Urinary bladder (tissue), 3 donors: ENCODE measurements at regions not wholly inside any gene's neighbourhood (a gene's known extent, or its start where the extent isn't known, plus 50 kb on each side); places are given as distances from the start of the nearest gene placed in this dataset.
"Not testable (repeated sequence)": the region's sequence is repeated elsewhere in the genome, so short reads cannot be mapped to it uniquely, and the experiment has no call there.

ENCODE experiments used
- DNase-seq: peaks from one replicate; pipeline ENCODE4 v3.0.0-alpha.2; 2015; ENCODE audit errors: extremely low spot score
- H3K27ac ChIP-seq: one replicate; pipeline ENCODE4 v1.5.1; 2013; ENCODE audit warnings: low read depth, mild to moderate bottlenecking, moderate library complexity
- H3K36me3 ChIP-seq: one replicate; pipeline ENCODE4 v1.6.1; 2013; ENCODE audit warnings: mild to moderate bottlenecking, moderate library complexity; ENCODE audit not compliant: insufficient read depth
- H3K4me1 ChIP-seq: one replicate; pipeline ENCODE4 v1.6.1; 2013; ENCODE audit warnings: mild to moderate bottlenecking, moderate library complexity; ENCODE audit not compliant: insufficient read depth
- H3K4me3 ChIP-seq: one replicate; pipeline ENCODE4 v1.5.1; 2013; ENCODE audit warnings: low read depth, low read length
- WGBS: extraction: QIAGEN DNeasy Blood & Tissue Kit; methylation state at CpG from one replicate; pipeline ENCODE4 v1.1.7; 2013; 5-methylcytosine and 5-hydroxymethylcytosine counted together
- donor health status: healthy with polysubstance abuse.
- donor health status: healthy.

DNA sequence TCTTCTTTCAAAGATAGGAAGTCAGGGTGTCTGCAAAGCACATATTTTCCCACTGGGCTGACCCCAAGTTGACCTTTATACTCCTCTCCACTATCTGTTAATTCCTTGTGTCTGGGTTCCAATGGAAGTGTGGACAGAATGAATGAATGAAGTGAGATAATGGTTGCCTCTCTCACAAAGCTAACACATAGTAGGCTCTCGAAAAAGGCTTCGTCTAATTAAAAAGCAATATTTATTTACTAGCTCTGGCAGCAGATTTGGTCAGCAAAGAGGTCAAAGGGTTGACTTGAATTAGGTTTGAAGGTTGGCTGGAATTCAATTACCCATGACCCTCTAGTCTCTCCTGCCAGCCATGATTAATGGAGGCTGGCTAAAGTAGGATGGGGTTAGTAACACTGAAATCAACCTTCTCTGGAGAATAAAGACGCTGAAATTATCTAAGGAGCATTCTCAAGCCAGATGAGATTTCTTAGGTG lies 280.3 kb upstream of the KLF3 start:
- 63% methylated on average over 3 of the region's 3 CpGs for WGBS
- no peaks in the 10 kb centered on the region for H3K36me3 ChIP-seq
- H3K4me3 ChIP-seq = no peak overlapping the region
- no peak for DNase-seq
- no peaks in the 10 kb centered on the region for H3K4me1 ChIP-seq
- no peak overlapping the region for H3K27ac ChIP-seq

- H3K4me1 ChIP-seq = no peaks in the 10 kb centered on the region
These were observed 278.6 kb upstream of the KLF3 start for GRCh38 chr4:38385093-38386004.

GRCh38 chr4:38386005-38386551 lies 277.9 kb upstream of the KLF3 start:
- Histone ChIP-seq H3K27ac (no peak overlapping the region), H3K4me1 (no peaks in the 10 kb centered on the region)

More at GRCh38 chr4:38385093-38386004, 278.6 kb upstream of the KLF3 start:
- DNase-seq = no peak
- no peaks in the 10 kb centered on the region for H3K36me3 ChIP-seq
- no peak overlapping the region for H3K4me3 ChIP-seq
- no peak overlapping the region for H3K27ac ChIP-seq
- WGBS = 67% methylated on average over 6 of the region's 6 CpGs

GRCh38 chr4:38386654-38387188 lies 277.3 kb upstream of the KLF3 start:
- Histone ChIP-seq H3K36me3 (no peaks in the 10 kb centered on the region), H3K4me1 (no peaks in the 10 kb centered on the region), H3K27ac (no peak overlapping the region), H3K4me3 (no peak overlapping the region)
- 64% methylated on average over 2 of the region's 2 CpGs for WGBS
- no peak for DNase-seq

More at GRCh38 chr4:38386005-38386551, 277.9 kb upstream of the KLF3 start:
- WGBS = 56% methylated on average over 2 of the region's 2 CpGs
- H3K36me3 ChIP-seq = no peaks in the 10 kb centered on the region
- no peak for DNase-seq
- H3K4me3 ChIP-seq = no peak overlapping the region

DNA sequence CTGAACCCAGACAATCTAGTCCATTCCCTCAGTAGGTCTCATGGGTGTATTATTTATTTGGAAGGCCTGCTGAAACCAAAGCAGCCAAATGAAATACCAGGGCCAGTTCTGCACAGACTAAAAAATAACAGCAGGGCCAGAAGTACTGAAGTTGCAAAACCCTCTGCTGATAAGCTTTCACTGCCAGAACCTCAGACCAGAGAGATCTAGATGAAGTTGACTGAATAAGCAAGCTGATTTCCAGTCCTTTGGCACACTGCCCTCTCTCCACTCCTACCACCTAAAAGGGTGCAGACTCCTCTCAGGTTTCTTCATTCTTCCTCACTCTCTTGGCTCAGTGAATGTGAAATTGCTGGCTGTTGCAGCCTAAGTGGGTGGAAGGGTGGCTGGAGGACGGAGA lies 276.7 kb upstream of the KLF3 start:
- DNase-seq = no peak
- WGBS = 34% methylated on average over 1 of the region's 1 CpG
- Histone ChIP-seq H3K27ac (no peak overlapping the region), H3K4me1 (no peaks in the 10 kb centered on the region), H3K4me3 (no peak overlapping the region), H3K36me3 (no peaks in the 10 kb centered on the region)

DNA sequence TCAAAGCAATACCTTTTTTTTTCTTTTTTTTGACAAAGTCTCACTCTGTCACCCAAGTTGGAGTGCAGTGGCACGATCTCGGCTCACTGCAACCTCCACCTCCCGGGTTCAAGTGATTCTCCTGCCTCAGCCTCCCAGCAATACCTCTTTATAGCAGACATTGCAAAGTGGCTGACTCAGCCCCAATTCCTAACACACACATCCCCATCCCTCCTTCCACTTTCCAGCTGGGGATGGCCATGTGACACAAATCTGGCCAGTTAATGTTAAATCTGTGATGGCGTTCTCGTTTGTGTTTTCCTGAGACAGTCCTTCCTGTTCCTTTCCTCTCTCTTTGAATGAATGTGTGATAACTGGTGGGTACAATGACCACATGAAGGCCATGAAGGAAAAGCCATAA lies 276.2 kb upstream of the KLF3 start:
- Histone ChIP-seq H3K27ac (peak overlapping the region; percentile 16), H3K36me3 (no peaks in the 10 kb centered on the region), H3K4me3 (no peak overlapping the region), H3K4me1 (no peaks in the 10 kb centered on the region)
- WGBS = 88% methylated on average over 5 of the region's 5 CpGs
- DNase-seq = no peak

- not testable (repeated sequence) for H3K4me1 ChIP-seq, H3K36me3 ChIP-seq, DNase-seq, H3K27ac ChIP-seq, H3K4me3 ChIP-seq
- 99% methylated on average over 1 of the region's 1 CpG for WGBS
These were observed 275.1 kb upstream of the KLF3 start for GRCh38 chr4:38388907-38389306.

DNA sequence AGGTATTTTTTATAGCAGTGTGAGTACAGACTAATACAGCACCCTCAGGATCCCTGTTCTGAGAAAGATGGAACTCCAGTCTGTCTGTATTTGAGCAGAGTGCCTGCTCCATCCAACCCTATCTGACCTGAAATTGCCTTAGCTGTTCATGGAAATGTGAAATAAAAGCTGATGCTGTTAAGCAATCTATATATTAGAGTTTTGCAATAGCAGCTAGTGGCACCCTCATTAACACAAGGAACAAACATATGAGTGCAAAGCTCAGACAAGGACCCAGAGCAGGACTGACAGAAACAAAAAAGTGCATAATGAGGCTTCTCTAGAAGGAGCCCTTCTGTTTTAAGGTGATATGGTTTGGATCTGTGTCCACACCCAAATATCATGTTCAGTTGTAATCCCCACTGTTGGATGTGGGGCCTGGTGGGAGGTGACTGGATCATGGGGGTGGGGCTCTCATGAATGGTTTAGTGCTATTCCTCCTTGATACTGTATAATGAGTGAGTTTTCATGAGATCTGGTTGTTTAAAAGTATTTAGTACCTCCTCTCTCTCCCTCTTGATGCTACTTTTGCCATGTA lies 272.9 kb upstream of the KLF3 start:
- no peak overlapping the region for H3K27ac ChIP-seq
- no peak overlapping the region for H3K4me3 ChIP-seq
- H3K4me1 ChIP-seq = no peaks in the 10 kb centered on the region
- no peak for DNase-seq
- no peaks in the 10 kb centered on the region for H3K36me3 ChIP-seq

- no peak for DNase-seq
- no peak overlapping the region for H3K27ac ChIP-seq
- no peak overlapping the region for H3K4me3 ChIP-seq
- H3K4me1 ChIP-seq = no peaks in the 10 kb centered on the region
- H3K36me3 ChIP-seq = no peaks in the 10 kb centered on the region
- 96% methylated on average over 1 of the region's 1 CpG for WGBS
These were observed 271.7 kb upstream of the KLF3 start for GRCh38 chr4:38392223-38392855.

DNA sequence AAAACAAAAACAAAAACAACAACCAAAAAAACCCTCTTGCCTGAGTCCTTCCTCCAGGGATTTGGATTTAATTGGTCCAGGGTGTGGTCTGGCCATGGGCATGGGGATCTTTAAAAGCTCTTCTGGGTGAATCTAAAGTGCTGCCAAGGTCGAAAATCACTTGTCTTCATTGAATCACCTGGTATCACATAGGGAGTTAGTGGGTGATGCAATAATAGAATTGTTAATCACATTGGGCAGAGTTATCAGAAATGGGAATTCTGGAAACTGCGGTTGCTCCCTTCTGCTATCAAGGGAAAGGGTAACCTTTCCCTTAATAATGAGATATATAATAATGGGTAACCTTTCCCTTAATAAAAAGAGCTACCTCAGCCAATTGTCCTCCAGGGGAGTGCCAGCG lies 267.9 kb upstream of the KLF3 start:
- DNase-seq = no peak
- Histone ChIP-seq H3K4me3 (no peak overlapping the region), H3K36me3 (no peaks in the 10 kb centered on the region), H3K4me1 (no peaks in the 10 kb centered on the region), H3K27ac (no peak overlapping the region)
- 93% methylated on average over 3 of the region's 3 CpGs for WGBS

- Histone ChIP-seq H3K36me3 (no peaks in the 10 kb centered on the region), H3K4me3 (no peak overlapping the region), H3K27ac (peak overlapping the region; percentile 28), H3K4me1 (no peaks in the 10 kb centered on the region)
- no peak for DNase-seq
- WGBS = 39% methylated on average over 4 of the region's 4 CpGs
These were observed 267.0 kb upstream of the KLF3 start for GRCh38 chr4:38396845-38397547.

GRCh38 chr4:38400946-38401345 lies 263.1 kb upstream of the KLF3 start:
- WGBS = 84% methylated on average over 3 of the region's 3 CpGs
- Histone ChIP-seq H3K36me3 (no peaks in the 10 kb centered on the region), H3K4me1 (no peaks in the 10 kb centered on the region), H3K27ac (no peak overlapping the region), H3K4me3 (no peak overlapping the region)
- no peak for DNase-seq

DNA sequence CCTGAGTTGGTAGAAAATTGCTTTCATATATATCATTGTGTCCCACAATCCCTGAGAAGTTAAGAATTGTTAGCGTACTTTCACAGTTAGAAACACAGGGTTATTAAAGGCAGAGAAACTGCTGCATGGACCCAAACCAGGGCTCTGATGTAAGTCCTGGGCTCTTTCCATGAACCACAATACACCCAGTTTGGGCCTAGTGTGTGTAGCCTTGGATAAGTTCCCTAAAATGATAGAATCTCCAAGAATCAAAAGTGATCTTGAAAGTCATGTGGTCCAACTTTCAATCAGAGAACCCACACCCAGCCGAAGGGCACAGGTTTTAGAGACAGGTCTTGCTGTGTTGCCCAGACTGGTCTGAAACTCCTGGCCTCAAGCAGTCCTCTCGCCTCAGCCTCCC lies 257.8 kb upstream of the KLF3 start:
- WGBS = 93% methylated on average over 3 of the region's 3 CpGs
- no peak overlapping the region for H3K4me3 ChIP-seq
- H3K27ac ChIP-seq = no peak overlapping the region
- H3K36me3 ChIP-seq = no peaks in the 10 kb centered on the region
- H3K4me1 ChIP-seq = no peaks in the 10 kb centered on the region
- DNase-seq = no peak
